ENCODE measurements at regions not wholly inside any gene's neighbourhood (a gene's known extent, or its start where the extent isn't known, plus 50 kb on each side); places are given as distances from the start of the nearest gene placed in this dataset.

DNA sequence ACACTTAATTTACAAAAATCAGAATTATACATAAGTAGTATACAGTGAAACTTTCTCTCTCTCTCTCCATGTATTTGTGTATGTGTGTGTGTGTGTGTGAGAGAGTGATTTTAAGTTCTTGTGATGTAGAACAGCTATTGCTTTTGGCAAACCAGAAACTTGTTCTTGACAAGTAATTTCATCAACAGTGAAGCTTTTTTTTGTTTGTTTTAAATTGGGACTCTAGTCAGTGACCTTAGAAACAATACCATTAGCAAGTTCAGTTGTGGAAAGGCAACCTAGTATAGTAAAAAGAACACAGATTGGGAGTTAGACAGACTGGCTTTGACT, 319.1 kb downstream of the PTEN start:
- no peaks in the 10 kb centered on the region for H3K36me3 ChIP-seq (ENCODE audit: control insufficient read depth, insufficient read depth, low read length)
- H2AK5ac ChIP-seq (ENCODE audit: low read length), result no peak overlapping the region
- no peak overlapping the region for H2BK15ac ChIP-seq (replicated peaks; ENCODE audit: low read depth)
- no peak overlapping the region for H4K8ac ChIP-seq (ENCODE audit: low read depth, low read length)
- H4K5ac ChIP-seq (ENCODE audit: low read length), result no peak overlapping the region
- H3K4me1 ChIP-seq (ENCODE audit: control insufficient read depth, low read depth, low read length), result no peaks in the 10 kb centered on the region
- no peak overlapping the region for H2BK120ac ChIP-seq (ENCODE audit: low read depth, low read length)
- DNase-seq, result no peak
- H3K79me1 ChIP-seq (ENCODE audit: low read length), result no peaks in the 10 kb centered on the region
- H3K4ac ChIP-seq (ENCODE audit: low read depth, low read length), result no peak overlapping the region
- no peak overlapping the region for H2BK5ac ChIP-seq (ENCODE audit: low read length)
- no peaks in the 10 kb centered on the region for H3K27me3 ChIP-seq (ENCODE audit: insufficient read depth, low read length, poor library complexity)
- no peak overlapping the region for H3K27ac ChIP-seq (ENCODE audit: low read depth, low read length)
- no peak overlapping the region for H3K18ac ChIP-seq (ENCODE audit: low read length)
- no peak overlapping the region for H3K56ac ChIP-seq (ENCODE audit: low read length)
- H3K23ac ChIP-seq (ENCODE audit: low read length), result no peak overlapping the region
- no peaks in the 10 kb centered on the region for H3K79me2 ChIP-seq (ENCODE audit: control insufficient read depth, insufficient read depth, low read length)
- no peak overlapping the region for H3K9ac ChIP-seq (ENCODE audit: low read length)
- H3K4me3 ChIP-seq (ENCODE audit: low read length), result no peak overlapping the region
- H3K4me2 ChIP-seq (ENCODE audit: low read length), result no peak overlapping the region

DNA sequence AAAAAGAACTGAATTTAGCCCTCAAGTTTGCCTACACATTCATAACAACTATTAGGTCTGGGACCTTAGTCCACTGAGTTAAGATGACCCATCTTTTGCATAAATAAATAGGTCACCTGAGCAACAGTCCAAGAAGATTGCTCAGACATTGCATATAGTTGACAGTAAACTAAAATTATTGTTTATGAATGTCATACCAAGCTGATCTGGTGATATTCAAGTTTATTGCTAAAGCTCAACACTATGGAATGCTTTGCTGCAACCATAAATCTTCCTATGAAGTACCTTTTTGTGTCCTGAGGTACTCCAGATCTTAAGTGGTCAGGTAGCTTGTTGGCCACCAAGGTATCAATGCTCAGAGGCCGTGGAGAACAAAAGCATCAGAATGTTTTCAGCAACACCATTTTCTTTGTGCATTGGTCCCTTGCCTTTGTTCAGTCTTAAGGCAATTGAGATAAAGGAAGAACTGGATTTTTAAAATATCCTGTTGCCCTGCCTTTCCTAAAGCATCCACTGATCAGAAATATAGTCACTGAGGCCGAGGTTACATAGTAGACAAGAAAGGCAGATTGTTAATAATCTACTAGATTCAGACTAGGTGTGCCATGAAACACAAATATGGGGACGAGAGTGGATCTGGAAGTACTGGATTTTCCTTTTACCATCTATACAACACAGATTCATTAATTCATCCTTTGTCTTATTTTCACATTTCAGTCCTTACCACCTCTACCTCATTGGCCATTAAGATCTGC, 321.3 kb downstream of the PTEN start:
- Histone ChIP-seq H3K23ac (ENCODE audit: low read length) (no peak overlapping the region), H3K79me2 (ENCODE audit: control insufficient read depth, insufficient read depth, low read length) (no peaks in the 10 kb centered on the region), H2BK5ac (ENCODE audit: low read length) (no peak overlapping the region), H3K4me3 (ENCODE audit: low read length) (no peak overlapping the region), H3K18ac (ENCODE audit: low read length) (no peak overlapping the region), H4K8ac (ENCODE audit: low read depth, low read length) (no peak overlapping the region), H3K79me1 (ENCODE audit: low read length) (no peaks in the 10 kb centered on the region), H3K56ac (ENCODE audit: low read length) (no peak overlapping the region), H3K27me3 (ENCODE audit: insufficient read depth, low read length, poor library complexity) (no peaks in the 10 kb centered on the region), H2AK5ac (ENCODE audit: low read length) (no peak overlapping the region), H3K36me3 (ENCODE audit: control insufficient read depth, insufficient read depth, low read length) (no peaks in the 10 kb centered on the region), H3K4me2 (ENCODE audit: low read length) (no peak overlapping the region), H3K9ac (ENCODE audit: low read length) (no peak overlapping the region), H4K5ac (ENCODE audit: low read length) (no peak overlapping the region), H3K4ac (ENCODE audit: low read depth, low read length) (no peak overlapping the region), H2BK15ac (replicated peaks; ENCODE audit: low read depth) (no peak overlapping the region), H3K4me1 (ENCODE audit: control insufficient read depth, low read depth, low read length) (no peaks in the 10 kb centered on the region), H2BK120ac (ENCODE audit: low read depth, low read length) (no peak overlapping the region), H3K27ac (ENCODE audit: low read depth, low read length) (no peak overlapping the region)
- DNase-seq, result no peak
- no CpG with 5 or more reads among the region's 3 CpGs for WGBS (ENCODE audit: extremely low coverage, insufficient coverage, low lambda C conversion rate)

DNA sequence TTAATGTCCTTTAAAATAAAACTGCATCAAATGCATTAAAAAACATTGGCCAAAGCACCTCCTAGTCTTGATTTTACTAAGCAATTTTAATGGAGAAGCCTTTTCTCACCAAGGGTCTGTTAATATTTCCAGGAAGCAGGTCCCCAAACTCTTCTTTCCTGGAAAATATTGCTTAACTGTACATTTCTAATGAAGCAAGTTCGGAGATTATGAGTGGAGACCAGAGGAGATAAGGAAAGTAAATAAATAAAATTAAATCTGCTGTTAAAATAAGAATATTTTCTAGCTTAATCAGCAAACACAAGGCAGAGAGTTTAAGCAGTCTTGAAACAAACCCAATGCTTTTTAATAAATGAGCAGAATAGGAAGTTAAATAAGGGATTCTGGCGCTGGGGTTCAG, 322.4 kb downstream of the PTEN start:
- Histone ChIP-seq H3K9ac (ENCODE audit: low read length) (no peak overlapping the region), H4K8ac (ENCODE audit: low read depth, low read length) (no peak overlapping the region), H2BK120ac (ENCODE audit: low read depth, low read length) (no peak overlapping the region), H3K4me2 (ENCODE audit: low read length) (no peak overlapping the region), H2BK15ac (replicated peaks; ENCODE audit: low read depth) (no peak overlapping the region), H3K4me3 (ENCODE audit: low read length) (no peak overlapping the region), H4K5ac (ENCODE audit: low read length) (no peak overlapping the region), H3K18ac (ENCODE audit: low read length) (no peak overlapping the region), H3K4me1 (ENCODE audit: control insufficient read depth, low read depth, low read length) (no peaks in the 10 kb centered on the region), H3K79me1 (ENCODE audit: low read length) (no peaks in the 10 kb centered on the region), H3K4ac (ENCODE audit: low read depth, low read length) (no peak overlapping the region), H3K36me3 (ENCODE audit: control insufficient read depth, insufficient read depth, low read length) (no peaks in the 10 kb centered on the region), H2AK5ac (ENCODE audit: low read length) (no peak overlapping the region), H3K23ac (ENCODE audit: low read length) (no peak overlapping the region), H3K27ac (ENCODE audit: low read depth, low read length) (no peak overlapping the region), H2BK5ac (ENCODE audit: low read length) (no peak overlapping the region), H3K56ac (ENCODE audit: low read length) (no peak overlapping the region), H3K79me2 (ENCODE audit: control insufficient read depth, insufficient read depth, low read length) (no peaks in the 10 kb centered on the region), H3K27me3 (ENCODE audit: insufficient read depth, low read length, poor library complexity) (no peaks in the 10 kb centered on the region)
- no peak for DNase-seq
- no CpG with 5 or more reads among the region's 2 CpGs for WGBS (ENCODE audit: extremely low coverage, insufficient coverage, low lambda C conversion rate)

DNA sequence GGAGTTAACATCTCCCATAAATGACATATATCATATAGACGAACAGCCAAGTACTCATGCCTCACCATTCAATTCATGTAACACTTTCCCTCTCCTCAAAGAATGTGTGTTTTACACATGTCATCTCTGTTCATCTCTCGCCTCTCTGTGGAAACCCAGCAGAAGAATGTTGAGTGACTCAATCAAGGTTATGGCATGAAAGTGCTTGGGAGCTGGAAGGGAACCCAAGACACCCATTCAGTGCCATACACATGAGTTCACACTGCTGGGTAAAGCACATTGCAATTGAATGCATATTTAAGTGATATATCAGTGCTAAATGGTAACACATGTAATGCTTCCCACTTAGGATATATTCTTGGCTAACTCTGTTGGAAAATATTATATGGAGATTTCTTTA, 322.9 kb downstream of the PTEN start:
- H2BK5ac ChIP-seq (ENCODE audit: low read length), result no peak overlapping the region
- H2BK15ac ChIP-seq (replicated peaks; ENCODE audit: low read depth), result no peak overlapping the region
- no peak overlapping the region for H3K4me3 ChIP-seq (ENCODE audit: low read length)
- H3K79me1 ChIP-seq (ENCODE audit: low read length), result no peaks in the 10 kb centered on the region
- H3K4me2 ChIP-seq (ENCODE audit: low read length), result no peak overlapping the region
- H4K8ac ChIP-seq (ENCODE audit: low read depth, low read length), result no peak overlapping the region
- no CpG with 5 or more reads among the region's 2 CpGs for WGBS (ENCODE audit: extremely low coverage, insufficient coverage, low lambda C conversion rate)
- no peaks in the 10 kb centered on the region for H3K27me3 ChIP-seq (ENCODE audit: insufficient read depth, low read length, poor library complexity)
- no peaks in the 10 kb centered on the region for H3K36me3 ChIP-seq (ENCODE audit: control insufficient read depth, insufficient read depth, low read length)
- H3K18ac ChIP-seq (ENCODE audit: low read length), result no peak overlapping the region
- H3K27ac ChIP-seq (ENCODE audit: low read depth, low read length), result no peak overlapping the region
- H3K4me1 ChIP-seq (ENCODE audit: control insufficient read depth, low read depth, low read length), result no peaks in the 10 kb centered on the region
- H2AK5ac ChIP-seq (ENCODE audit: low read length), result no peak overlapping the region
- no peaks in the 10 kb centered on the region for H3K79me2 ChIP-seq (ENCODE audit: control insufficient read depth, insufficient read depth, low read length)
- no peak overlapping the region for H3K4ac ChIP-seq (ENCODE audit: low read depth, low read length)
- no peak overlapping the region for H3K9ac ChIP-seq (ENCODE audit: low read length)
- no peak overlapping the region for H2BK120ac ChIP-seq (ENCODE audit: low read depth, low read length)
- H4K5ac ChIP-seq (ENCODE audit: low read length), result no peak overlapping the region
- no peak for DNase-seq
- no peak overlapping the region for H3K56ac ChIP-seq (ENCODE audit: low read length)
- no peak overlapping the region for H3K23ac ChIP-seq (ENCODE audit: low read length)

DNA sequence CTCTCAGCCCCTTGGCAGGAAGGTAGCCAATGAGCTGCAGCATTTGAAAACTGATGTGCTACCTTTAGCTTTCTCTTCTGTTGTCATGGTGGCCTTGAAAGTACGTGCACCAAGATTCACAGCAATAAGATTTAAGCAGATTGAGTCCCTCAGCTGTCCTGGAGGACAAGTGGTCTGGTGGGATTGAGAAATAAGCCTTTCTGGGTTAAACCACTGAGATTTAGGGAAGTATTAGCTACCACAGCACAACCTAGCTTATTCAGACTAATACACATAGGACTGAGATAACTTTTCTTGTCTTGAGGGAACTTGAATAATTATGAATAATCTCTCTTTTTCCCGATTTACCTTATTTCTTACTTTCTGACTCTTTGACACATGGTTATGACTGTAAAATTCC, 324.0 kb downstream of the PTEN start:
- H3K27ac ChIP-seq (ENCODE audit: low read depth, low read length), result no peak overlapping the region
- no peak overlapping the region for H2BK5ac ChIP-seq (ENCODE audit: low read length)
- no peak overlapping the region for H3K4ac ChIP-seq (ENCODE audit: low read depth, low read length)
- WGBS (ENCODE audit: extremely low coverage, insufficient coverage, low lambda C conversion rate), result no CpG with 5 or more reads among the region's 2 CpGs
- no peak overlapping the region for H3K4me2 ChIP-seq (ENCODE audit: low read length)
- H3K56ac ChIP-seq (ENCODE audit: low read length), result no peak overlapping the region
- H3K4me1 ChIP-seq (ENCODE audit: control insufficient read depth, low read depth, low read length), result no peaks in the 10 kb centered on the region
- no peak overlapping the region for H2BK15ac ChIP-seq (replicated peaks; ENCODE audit: low read depth)
- DNase-seq, result no peak
- no peak overlapping the region for H4K5ac ChIP-seq (ENCODE audit: low read length)
- H2AK5ac ChIP-seq (ENCODE audit: low read length), result no peak overlapping the region
- no peak overlapping the region for H3K4me3 ChIP-seq (ENCODE audit: low read length)
- H3K23ac ChIP-seq (ENCODE audit: low read length), result no peak overlapping the region
- no peak overlapping the region for H3K9ac ChIP-seq (ENCODE audit: low read length)
- no peaks in the 10 kb centered on the region for H3K79me2 ChIP-seq (ENCODE audit: control insufficient read depth, insufficient read depth, low read length)
- no peak overlapping the region for H3K18ac ChIP-seq (ENCODE audit: low read length)
- no peaks in the 10 kb centered on the region for H3K79me1 ChIP-seq (ENCODE audit: low read length)
- no peak overlapping the region for H2BK120ac ChIP-seq (ENCODE audit: low read depth, low read length)
- no peak overlapping the region for H4K8ac ChIP-seq (ENCODE audit: low read depth, low read length)
- H3K27me3 ChIP-seq (ENCODE audit: insufficient read depth, low read length, poor library complexity), result no peaks in the 10 kb centered on the region
- no peaks in the 10 kb centered on the region for H3K36me3 ChIP-seq (ENCODE audit: control insufficient read depth, insufficient read depth, low read length)

DNA sequence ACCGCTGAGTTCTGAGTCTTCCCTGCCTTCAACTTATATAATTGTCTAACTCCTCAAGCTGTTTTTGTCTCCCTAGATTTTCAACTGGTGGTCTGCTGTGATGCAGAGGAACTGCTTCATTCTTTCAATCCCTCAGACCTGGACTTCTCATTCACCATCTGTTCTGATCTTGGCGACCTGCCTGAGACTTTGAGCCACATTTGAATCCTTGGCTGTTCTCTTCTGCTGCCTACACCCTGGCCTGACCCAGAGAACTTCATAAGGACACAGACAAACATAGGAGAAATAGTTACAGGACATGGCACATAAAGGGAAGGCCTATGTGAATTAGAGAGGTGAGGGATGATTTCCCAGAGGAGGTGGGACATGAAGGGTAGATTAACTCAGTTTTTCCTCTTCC, 326.7 kb downstream of the PTEN start:
- Histone ChIP-seq H3K4me2 (ENCODE audit: low read length) (no peak overlapping the region), H2BK15ac (replicated peaks; ENCODE audit: low read depth) (no peak overlapping the region), H2BK5ac (ENCODE audit: low read length) (no peak overlapping the region), H3K18ac (ENCODE audit: low read length) (no peak overlapping the region), H3K36me3 (ENCODE audit: control insufficient read depth, insufficient read depth, low read length) (no peaks in the 10 kb centered on the region), H3K27ac (ENCODE audit: low read depth, low read length) (no peak overlapping the region), H3K4ac (ENCODE audit: low read depth, low read length) (no peak overlapping the region), H3K4me3 (ENCODE audit: low read length) (no peak overlapping the region), H4K8ac (ENCODE audit: low read depth, low read length) (no peak overlapping the region), H3K9ac (ENCODE audit: low read length) (no peak overlapping the region), H4K5ac (ENCODE audit: low read length) (no peak overlapping the region), H3K56ac (ENCODE audit: low read length) (no peak overlapping the region), H3K79me2 (ENCODE audit: control insufficient read depth, insufficient read depth, low read length) (no peaks in the 10 kb centered on the region), H3K27me3 (ENCODE audit: insufficient read depth, low read length, poor library complexity) (no peaks in the 10 kb centered on the region), H2AK5ac (ENCODE audit: low read length) (no peak overlapping the region), H3K79me1 (ENCODE audit: low read length) (no peaks in the 10 kb centered on the region), H2BK120ac (ENCODE audit: low read depth, low read length) (no peak overlapping the region), H3K23ac (ENCODE audit: low read length) (no peak overlapping the region), H3K4me1 (ENCODE audit: control insufficient read depth, low read depth, low read length) (no peaks in the 10 kb centered on the region)
- WGBS (ENCODE audit: extremely low coverage, insufficient coverage, low lambda C conversion rate), result no CpG with 5 or more reads among the region's 2 CpGs
- DNase-seq, result no peak

All from mesendoderm (in vitro differentiated cells).